Fibroblast of lung (primary cell): ENCODE measurements at regions not wholly inside any gene's neighbourhood (a gene's known extent, or its start where the extent isn't known, plus 50 kb on each side); places are given as distances from the start of the nearest gene placed in this dataset.

Experiments used
- EZH2 ChIP-seq: IDR thresholded peaks from 2 replicates; pipeline ENCODE4 v1.5.1; 2012; ENCODE audit warnings: low read length, control low read depth, mild to moderate bottlenecking; ENCODE audit errors: missing control alignments
- TF ChIP-seq, protein P1 (sequence below), 2 donors: IDR thresholded peaks in 1 of 2; conservative IDR thresholded peaks in 1 of 2; 1 replicate in 1 of 2; 2 replicates in 1 of 2; pipeline ENCODE4 v1.5.1; 2011 to 2012; ENCODE audit warnings: low read length in 2 of 2, control low read depth in 1 of 2, inconsistent platforms in 1 of 2, low read depth in 1 of 2, mild to moderate bottlenecking in 1 of 2

DNA sequence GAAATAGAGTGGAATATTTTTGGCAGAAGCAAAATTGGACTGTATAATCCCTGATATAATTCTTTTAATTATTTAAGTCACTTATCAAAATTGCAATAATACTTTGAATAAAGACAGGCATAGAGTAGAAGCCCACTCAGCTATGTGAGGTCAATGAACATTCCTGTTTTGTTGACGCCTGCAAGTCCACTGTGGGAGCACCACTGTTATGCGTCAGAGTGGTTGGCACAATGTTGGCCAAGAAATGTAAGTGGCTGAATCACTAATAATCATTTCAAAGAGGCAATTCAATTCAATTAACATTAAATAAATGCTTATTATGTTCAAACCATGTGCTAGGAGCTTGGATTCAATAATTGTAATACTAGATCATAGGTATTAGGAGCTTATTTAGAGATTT lies 221.0 kb downstream of the SPCS3 start:
- TF ChIP-seq, protein P1, sequence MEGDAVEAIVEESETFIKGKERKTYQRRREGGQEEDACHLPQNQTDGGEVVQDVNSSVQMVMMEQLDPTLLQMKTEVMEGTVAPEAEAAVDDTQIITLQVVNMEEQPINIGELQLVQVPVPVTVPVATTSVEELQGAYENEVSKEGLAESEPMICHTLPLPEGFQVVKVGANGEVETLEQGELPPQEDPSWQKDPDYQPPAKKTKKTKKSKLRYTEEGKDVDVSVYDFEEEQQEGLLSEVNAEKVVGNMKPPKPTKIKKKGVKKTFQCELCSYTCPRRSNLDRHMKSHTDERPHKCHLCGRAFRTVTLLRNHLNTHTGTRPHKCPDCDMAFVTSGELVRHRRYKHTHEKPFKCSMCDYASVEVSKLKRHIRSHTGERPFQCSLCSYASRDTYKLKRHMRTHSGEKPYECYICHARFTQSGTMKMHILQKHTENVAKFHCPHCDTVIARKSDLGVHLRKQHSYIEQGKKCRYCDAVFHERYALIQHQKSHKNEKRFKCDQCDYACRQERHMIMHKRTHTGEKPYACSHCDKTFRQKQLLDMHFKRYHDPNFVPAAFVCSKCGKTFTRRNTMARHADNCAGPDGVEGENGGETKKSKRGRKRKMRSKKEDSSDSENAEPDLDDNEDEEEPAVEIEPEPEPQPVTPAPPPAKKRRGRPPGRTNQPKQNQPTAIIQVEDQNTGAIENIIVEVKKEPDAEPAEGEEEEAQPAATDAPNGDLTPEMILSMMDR (conservative IDR thresholded peaks at IDR 0.05 in 1 of 2, IDR thresholded peaks at IDR 0.05 in 1 of 2; ENCODE audit: low read depth in 1 of 2, low read length in 2 of 2): no peak
- no peak for TF ChIP-seq EZH2
